ENCODE measurements at regions not wholly inside any gene's neighbourhood (a gene's known extent, or its start where the extent isn't known, plus 50 kb on each side); places are given as distances from the start of the nearest gene placed in this dataset.

DNA sequence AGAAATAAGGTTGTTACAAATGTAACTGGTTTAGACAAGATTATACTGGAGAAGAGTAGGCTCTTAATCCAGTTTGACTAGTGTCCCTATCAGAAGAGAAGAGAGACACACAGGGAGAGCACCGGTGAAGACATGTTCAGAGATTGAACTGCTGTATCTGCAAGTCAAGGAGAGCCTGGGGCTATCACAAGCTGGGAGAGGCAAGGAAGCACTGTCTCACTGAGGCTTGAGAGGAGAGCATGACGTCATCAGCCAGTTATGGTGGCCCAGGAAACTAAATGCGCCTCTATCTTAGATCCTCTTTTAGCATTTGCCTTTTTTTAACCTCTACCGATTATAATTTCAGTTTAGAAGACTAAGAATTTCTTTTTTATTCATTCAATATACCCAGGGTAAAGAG lies 583.4 kb downstream of the TRAM1L1 start:
- TF ChIP-seq, protein P1, sequence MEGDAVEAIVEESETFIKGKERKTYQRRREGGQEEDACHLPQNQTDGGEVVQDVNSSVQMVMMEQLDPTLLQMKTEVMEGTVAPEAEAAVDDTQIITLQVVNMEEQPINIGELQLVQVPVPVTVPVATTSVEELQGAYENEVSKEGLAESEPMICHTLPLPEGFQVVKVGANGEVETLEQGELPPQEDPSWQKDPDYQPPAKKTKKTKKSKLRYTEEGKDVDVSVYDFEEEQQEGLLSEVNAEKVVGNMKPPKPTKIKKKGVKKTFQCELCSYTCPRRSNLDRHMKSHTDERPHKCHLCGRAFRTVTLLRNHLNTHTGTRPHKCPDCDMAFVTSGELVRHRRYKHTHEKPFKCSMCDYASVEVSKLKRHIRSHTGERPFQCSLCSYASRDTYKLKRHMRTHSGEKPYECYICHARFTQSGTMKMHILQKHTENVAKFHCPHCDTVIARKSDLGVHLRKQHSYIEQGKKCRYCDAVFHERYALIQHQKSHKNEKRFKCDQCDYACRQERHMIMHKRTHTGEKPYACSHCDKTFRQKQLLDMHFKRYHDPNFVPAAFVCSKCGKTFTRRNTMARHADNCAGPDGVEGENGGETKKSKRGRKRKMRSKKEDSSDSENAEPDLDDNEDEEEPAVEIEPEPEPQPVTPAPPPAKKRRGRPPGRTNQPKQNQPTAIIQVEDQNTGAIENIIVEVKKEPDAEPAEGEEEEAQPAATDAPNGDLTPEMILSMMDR (IDR thresholded peaks at IDR 0.05), result no peak
- Mint-ChIP-seq H3K9me3 (peaks cover 15% of the 10 kb centered on the region), H3K4me3 (no peak overlapping the region), H3K27me3 (ENCODE audit: insufficient read depth) (no peaks in the 10 kb centered on the region), H3K27ac (no peak overlapping the region), H3K36me3 (ENCODE audit: low read depth) (no peaks in the 10 kb centered on the region), H3K4me1 (ENCODE audit: low read depth) (no peaks in the 10 kb centered on the region)
- DNase-seq, result no peak

DNA sequence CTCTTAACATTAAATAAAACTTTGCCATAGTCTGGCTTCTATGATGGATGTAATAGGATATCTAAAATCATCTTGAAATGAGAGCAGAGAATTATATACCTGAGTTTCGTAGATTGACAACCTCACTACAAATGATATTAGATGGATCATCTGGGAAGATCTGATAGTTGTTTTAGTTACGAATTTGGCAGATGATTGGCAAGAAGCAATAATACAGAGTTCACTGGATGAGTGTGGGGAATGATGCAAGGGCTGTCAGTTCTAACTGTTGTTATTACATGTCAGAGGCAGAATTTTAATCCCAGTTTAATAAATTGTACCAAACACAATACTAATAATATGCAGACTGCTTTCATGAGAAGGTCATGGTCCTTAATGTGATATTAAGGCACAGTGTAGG lies 585.2 kb downstream of the TRAM1L1 start:
- Mint-ChIP-seq H3K4me1 (ENCODE audit: low read depth) (no peaks in the 10 kb centered on the region), H3K9me3 (peaks cover 13% of the 10 kb centered on the region), H3K27me3 (ENCODE audit: insufficient read depth) (no peaks in the 10 kb centered on the region), H3K27ac (no peak overlapping the region), H3K4me3 (no peak overlapping the region), H3K36me3 (ENCODE audit: low read depth) (no peaks in the 10 kb centered on the region)
- TF ChIP-seq, protein P1 (IDR thresholded peaks at IDR 0.05), result no peak
- no peak for DNase-seq

DNA sequence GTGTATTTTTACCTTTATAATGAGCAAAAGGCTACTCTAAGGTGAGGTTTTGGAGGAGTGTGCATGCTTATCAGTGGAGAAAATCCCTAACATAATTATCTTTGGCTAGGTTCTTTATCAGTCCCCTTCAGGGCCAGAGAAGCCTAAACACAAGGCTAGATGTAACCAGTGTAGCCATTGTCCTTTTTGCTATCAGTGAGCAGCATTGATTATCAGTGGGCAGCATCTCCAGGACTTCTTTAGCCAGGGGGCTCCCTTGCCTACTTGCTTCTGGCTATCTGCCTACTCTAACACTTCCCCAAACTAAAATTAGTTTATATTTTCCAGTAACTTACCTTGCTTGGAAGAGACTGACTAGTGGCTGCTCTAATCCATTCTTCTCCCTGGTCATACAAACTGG lies 595.6 kb downstream of the TRAM1L1 start:
- peaks cover 26% of the 10 kb centered on the region for H3K9me3 Mint-ChIP-seq
- TF ChIP-seq, protein P1 (IDR thresholded peaks at IDR 0.05), result no peak
- H3K36me3 Mint-ChIP-seq (ENCODE audit: low read depth), result no peaks in the 10 kb centered on the region
- H3K27me3 Mint-ChIP-seq (ENCODE audit: insufficient read depth), result no peaks in the 10 kb centered on the region
- H3K4me3 Mint-ChIP-seq, result no peak overlapping the region
- no peaks in the 10 kb centered on the region for H3K4me1 Mint-ChIP-seq (ENCODE audit: low read depth)
- no peak for DNase-seq
- no peak overlapping the region for H3K27ac Mint-ChIP-seq

DNA sequence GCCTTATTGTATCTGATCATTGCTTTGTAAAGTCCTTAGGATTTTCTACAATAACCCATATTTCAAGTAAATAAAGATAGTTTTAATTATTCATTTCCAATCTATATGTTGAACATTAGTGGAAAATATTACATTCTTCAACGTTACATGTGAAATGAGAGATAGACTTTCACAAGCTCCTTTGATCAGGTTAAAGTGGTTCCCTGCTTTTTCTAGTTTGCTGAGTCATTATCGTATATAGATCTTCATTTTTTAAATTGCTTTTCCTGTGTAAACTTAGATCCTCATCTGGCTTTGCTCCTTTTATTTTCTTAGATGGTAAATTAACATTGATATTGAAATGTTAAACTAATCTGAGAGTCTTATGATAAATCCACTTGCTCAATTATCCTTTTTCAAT lies 599.0 kb downstream of the TRAM1L1 start:
- TF ChIP-seq, protein P1 (IDR thresholded peaks at IDR 0.05), result no peak
- no peak for DNase-seq
- H3K9me3 Mint-ChIP-seq, result peaks cover 14% of the 10 kb centered on the region
- H3K4me1 Mint-ChIP-seq (ENCODE audit: low read depth), result no peaks in the 10 kb centered on the region
- no peak overlapping the region for H3K27ac Mint-ChIP-seq
- H3K4me3 Mint-ChIP-seq, result no peak overlapping the region
- no peaks in the 10 kb centered on the region for H3K27me3 Mint-ChIP-seq (ENCODE audit: insufficient read depth)
- no peaks in the 10 kb centered on the region for H3K36me3 Mint-ChIP-seq (ENCODE audit: low read depth)

DNA sequence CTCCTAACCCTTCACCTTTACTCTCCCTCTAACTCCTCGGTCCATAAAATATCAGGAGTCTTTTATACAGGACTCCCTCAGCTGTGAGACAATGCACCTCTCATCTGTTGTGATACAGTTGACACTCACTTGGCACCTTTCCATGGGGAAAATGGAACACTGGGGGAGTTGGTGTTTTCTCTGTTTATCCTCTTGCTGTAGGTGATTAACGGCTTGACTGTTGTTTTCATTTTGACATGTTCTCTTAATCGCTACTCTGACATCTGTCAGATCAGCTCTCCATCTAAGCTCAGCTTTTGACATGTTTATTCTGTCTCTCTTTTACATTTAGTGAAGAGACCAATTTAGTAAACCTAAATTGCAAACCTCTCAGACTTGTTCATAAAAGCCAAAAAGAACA lies 604.8 kb downstream of the TRAM1L1 start:
- TF ChIP-seq, protein P1 (IDR thresholded peaks at IDR 0.05), result no peak
- peaks cover 5% of the 10 kb centered on the region; the same call in 1 of the 2 replicates for H3K36me3 Mint-ChIP-seq (ENCODE audit: low read depth)
- no peak overlapping the region for H3K4me3 Mint-ChIP-seq
- DNase-seq, result no peak
- no peak overlapping the region for H3K27ac Mint-ChIP-seq
- H3K9me3 Mint-ChIP-seq, result peaks cover 20% of the 10 kb centered on the region
- no peaks in the 10 kb centered on the region for H3K27me3 Mint-ChIP-seq (ENCODE audit: insufficient read depth)
- H3K4me1 Mint-ChIP-seq (ENCODE audit: low read depth), result no peaks in the 10 kb centered on the region

DNA sequence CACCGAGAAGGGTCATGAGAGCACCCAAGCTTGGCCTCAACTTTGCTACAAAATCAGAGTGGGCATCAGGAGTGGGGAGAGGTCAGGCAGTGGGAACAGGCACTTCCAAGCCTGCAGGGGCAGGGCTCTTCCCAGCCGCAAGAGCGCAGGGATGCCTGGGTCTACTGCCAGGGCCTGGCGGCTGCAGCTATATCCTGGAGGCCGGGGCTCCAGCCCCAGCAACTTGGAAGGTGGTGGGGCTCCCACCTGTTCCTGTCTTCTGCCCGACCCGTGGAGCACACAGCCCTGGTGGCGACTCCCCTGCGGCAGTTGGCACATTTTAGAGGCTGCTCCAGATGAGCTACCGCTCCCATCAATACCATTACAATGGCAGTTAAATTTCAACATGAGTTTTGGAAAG lies 607.0 kb downstream of the TRAM1L1 start:
- Mint-ChIP-seq H3K27ac (no peak overlapping the region), H3K9me3 (peaks cover 23% of the 10 kb centered on the region), H3K4me3 (no peak overlapping the region), H3K27me3 (ENCODE audit: insufficient read depth) (no peaks in the 10 kb centered on the region), H3K4me1 (ENCODE audit: low read depth) (no peaks in the 10 kb centered on the region), H3K36me3 (ENCODE audit: low read depth) (peaks cover 5% of the 10 kb centered on the region; the same call in 1 of the 2 replicates)
- DNase-seq, result no peak
- TF ChIP-seq, protein P1 (IDR thresholded peaks at IDR 0.05), result no peak

All from HFFc6 (cell line).